VCaP (cell line): ENCODE measurements at regions not wholly inside any gene's neighbourhood (a gene's known extent, or its start where the extent isn't known, plus 50 kb on each side); places are given as distances from the start of the nearest gene placed in this dataset.

ENCODE experiments used
- H3K27ac ChIP-seq: fragments of 450-650 bp; 2 replicates; pipeline ENCODE4 v1.5.1; 2017
- TF ChIP-seq, protein P1 (sequence below): fragments of 450-650 bp; conservative IDR thresholded peaks from 2 replicates; pipeline ENCODE4 v1.5.1; 2017; ENCODE audit warnings: mild to moderate bottlenecking, moderate library complexity

DNA sequence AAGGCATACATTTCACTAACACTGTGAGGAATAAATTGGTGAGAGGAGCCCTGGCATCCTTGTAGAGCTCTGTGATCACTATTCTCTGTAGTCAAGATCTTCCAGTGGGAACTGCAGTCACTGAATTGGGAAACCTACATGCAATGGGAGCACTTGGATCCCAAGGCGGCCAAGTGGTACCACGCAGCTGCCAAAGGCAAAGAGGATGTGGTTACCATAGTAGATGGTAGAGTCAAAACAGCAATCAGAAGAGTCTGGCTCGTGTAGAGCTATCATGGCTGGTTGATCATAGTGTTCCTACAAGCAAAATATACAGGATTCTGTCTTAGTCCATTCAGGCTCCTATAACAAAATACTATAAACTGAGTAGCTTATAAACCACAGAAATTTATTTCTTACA is 849.7 kb downstream of the ROBO2 start:
- TF ChIP-seq, protein P1, sequence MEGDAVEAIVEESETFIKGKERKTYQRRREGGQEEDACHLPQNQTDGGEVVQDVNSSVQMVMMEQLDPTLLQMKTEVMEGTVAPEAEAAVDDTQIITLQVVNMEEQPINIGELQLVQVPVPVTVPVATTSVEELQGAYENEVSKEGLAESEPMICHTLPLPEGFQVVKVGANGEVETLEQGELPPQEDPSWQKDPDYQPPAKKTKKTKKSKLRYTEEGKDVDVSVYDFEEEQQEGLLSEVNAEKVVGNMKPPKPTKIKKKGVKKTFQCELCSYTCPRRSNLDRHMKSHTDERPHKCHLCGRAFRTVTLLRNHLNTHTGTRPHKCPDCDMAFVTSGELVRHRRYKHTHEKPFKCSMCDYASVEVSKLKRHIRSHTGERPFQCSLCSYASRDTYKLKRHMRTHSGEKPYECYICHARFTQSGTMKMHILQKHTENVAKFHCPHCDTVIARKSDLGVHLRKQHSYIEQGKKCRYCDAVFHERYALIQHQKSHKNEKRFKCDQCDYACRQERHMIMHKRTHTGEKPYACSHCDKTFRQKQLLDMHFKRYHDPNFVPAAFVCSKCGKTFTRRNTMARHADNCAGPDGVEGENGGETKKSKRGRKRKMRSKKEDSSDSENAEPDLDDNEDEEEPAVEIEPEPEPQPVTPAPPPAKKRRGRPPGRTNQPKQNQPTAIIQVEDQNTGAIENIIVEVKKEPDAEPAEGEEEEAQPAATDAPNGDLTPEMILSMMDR: no peak
- no peak overlapping the region for H3K27ac ChIP-seq

DNA sequence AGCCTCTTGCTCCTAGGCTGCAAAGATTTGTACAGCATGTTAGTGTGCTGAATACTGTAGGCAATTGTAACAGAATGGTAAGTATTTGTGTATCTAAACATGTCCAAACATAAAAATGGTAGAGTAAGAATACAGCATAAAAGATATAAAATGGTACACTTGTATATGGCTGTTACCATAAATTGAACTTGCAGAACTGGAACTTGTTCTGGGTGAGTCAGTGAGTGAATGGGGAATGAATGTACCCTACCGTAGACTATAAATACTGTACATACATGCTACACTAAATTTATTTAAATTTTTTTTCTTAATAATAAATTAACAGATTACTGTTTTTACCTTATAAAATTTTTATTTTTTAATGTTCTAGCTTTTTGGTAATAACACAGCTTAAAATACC is 858.7 kb downstream of the ROBO2 start:
- TF ChIP-seq, protein P1: no peak
- H3K27ac ChIP-seq: no peak overlapping the region

DNA sequence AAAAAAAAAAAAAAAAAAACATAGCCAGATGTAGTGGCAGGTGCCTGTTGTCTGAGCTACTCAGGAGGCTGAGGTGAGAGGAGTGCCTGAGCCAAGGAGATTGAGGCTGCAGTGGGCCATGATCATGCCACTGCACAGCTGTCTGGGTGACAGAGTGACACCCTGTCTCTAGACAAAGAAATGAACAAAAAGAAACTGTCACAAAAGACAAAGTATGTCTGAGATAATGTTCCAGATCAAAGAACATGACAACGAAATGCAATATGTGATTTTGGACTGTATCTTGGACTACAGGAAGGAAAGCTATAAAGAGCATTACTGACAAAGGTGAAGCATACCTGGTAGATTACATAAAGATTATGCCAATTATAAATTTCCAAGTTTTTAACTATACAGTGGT is 862.8 kb downstream of the ROBO2 start:
- H3K27ac ChIP-seq: no peak overlapping the region
- TF ChIP-seq, protein P1: no peak

DNA sequence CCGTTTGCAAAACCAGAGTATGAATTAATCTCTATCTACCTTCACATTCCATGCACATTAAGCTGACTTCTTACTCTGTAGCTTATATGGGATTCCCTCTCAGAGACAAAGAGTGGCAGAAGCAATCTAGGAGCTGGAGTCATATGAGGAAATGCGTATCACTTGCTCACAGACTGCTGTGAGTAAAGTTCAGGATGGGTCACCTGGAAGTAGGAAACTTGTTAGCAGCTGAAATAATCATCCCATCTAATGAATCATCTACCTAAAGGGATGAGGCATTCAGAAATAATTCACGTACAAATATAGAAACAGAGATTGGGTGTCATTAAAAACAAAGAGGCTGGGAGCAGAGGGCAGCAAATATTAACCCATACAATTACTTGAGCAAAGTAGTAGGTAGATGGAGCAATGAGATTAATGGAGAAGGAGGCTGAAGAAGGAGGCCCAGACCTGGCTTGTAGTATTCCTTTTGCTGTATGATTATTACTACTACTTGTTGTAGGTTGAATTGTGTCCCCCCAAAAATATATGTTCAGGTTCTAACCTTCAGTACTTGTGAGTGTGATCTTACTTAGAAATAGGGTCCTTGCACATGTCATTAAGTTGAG is 866.3 kb downstream of the ROBO2 start:
- no peak overlapping the region for H3K27ac ChIP-seq
- TF ChIP-seq, protein P1: no peak

DNA sequence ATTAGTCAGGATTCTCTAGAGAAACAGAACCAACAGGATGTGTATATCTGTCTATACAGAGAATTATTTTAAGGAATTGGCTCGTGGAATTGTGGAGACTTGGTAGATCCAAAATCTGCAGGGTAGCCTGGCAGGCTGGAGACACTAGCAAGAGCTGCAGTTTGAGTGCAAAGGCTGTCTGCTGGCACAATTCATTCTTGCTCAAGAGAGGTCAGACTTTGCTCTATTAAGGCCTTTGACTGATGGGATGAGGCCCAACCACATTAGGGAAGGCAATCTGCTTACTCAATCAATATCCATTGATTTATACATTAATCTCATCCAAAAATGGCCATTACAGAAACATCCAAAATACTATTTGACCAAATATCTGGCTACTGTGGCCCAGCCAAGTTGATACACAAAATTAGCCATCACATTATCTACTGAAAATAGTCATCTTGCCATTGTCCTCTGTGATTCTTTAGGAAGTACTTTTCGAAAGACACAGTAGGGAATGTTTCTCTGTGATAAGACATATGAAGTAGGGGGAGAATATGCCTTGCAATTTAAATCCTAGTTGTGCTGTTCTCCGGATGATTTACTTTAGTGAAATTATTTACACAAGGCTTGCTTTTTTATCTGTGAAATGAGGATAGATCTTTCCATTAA is 873.8 kb downstream of the ROBO2 start:
- H3K27ac ChIP-seq: no peak overlapping the region
- TF ChIP-seq, protein P1: no peak

DNA sequence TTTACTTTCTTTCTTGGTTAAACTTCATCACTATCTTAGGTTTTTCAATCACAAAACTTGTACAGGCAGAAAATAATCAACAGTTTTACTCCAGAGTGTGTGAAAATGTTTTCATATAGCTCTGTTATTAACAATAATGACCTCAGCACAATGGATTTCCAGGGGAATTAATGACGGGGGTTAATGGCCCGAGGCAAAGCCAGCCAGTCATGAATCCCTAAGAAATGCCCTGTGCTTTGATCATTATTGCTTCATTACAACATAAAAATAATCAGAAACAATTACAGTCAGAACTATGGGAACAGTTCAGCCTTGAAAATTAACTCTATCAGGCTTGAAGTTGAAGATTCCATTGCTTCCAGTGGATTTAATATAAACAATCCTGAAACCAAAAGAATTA is 875.4 kb downstream of the ROBO2 start:
- no peak overlapping the region for H3K27ac ChIP-seq
- TF ChIP-seq, protein P1: no peak

DNA sequence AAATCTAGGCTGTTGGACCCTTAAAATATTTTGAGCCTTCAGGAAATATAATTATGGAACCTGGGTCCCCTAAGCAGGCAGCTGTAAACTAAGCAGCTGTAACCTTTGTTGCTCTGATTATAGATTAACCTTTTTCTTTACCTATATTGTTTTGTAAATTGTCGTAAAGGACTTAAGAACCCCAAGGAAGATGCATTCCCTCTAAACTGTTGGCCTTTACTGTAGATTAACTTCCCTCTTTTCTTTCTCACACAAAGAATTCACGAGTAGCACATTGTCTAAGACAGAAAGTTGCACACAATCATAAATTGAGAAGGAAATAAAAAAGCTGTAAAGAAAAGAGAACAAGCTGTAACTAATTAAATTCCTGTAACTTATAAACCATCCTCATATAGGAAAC is 877.3 kb downstream of the ROBO2 start:
- no peak overlapping the region for H3K27ac ChIP-seq
- TF ChIP-seq, protein P1: no peak
